ENCODE measurements at regions not wholly inside any gene's neighbourhood (a gene's known extent, or its start where the extent isn't known, plus 50 kb on each side); places are given as distances from the start of the nearest gene placed in this dataset.

GRCh38 chr20:10954908-10955580, 281.2 kb upstream of the JAG1 start:
- H3K27ac ChIP-seq, result no peak overlapping the region

DNA sequence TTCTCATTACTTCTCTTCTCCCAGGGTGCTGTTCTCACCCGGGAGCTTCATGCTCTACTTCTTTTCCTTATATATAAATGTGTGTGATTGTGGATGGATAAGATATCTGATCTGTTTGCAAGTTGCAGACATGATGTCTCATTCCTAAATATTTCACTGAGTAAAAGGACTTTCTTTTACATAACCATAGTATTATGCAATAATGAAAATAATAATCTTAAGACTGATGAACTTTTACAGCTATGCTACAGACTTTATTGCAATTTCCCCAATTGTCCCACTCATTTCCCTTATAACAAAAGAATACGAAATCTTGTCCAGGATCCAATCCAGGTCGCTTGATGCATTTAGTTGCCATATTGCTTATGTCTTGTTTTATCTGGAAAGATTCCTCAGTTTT, 284.5 kb upstream of the JAG1 start:
- no peak for DNase-seq
- TF ChIP-seq POLR2A (IDR thresholded peaks at IDR 0.05), result no peak
- TF ChIP-seq, protein P1, sequence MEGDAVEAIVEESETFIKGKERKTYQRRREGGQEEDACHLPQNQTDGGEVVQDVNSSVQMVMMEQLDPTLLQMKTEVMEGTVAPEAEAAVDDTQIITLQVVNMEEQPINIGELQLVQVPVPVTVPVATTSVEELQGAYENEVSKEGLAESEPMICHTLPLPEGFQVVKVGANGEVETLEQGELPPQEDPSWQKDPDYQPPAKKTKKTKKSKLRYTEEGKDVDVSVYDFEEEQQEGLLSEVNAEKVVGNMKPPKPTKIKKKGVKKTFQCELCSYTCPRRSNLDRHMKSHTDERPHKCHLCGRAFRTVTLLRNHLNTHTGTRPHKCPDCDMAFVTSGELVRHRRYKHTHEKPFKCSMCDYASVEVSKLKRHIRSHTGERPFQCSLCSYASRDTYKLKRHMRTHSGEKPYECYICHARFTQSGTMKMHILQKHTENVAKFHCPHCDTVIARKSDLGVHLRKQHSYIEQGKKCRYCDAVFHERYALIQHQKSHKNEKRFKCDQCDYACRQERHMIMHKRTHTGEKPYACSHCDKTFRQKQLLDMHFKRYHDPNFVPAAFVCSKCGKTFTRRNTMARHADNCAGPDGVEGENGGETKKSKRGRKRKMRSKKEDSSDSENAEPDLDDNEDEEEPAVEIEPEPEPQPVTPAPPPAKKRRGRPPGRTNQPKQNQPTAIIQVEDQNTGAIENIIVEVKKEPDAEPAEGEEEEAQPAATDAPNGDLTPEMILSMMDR (IDR thresholded peaks at IDR 0.05), result no peak
- H3K27ac ChIP-seq, result no peak overlapping the region
- H3K9me3 ChIP-seq, result no peaks in the 10 kb centered on the region
- H3K4me3 ChIP-seq, result no peak overlapping the region
- H3K4me1 ChIP-seq, result no peaks in the 10 kb centered on the region
- no peaks in the 10 kb centered on the region for H3K36me3 ChIP-seq
- no peaks in the 10 kb centered on the region for H3K27me3 ChIP-seq

More at GRCh38 chr20:10954908-10955580, 281.2 kb upstream of the JAG1 start:
- H3K4me3 ChIP-seq, result no peak overlapping the region
- H3K27me3 ChIP-seq, result no peaks in the 10 kb centered on the region
- no peak for TF ChIP-seq POLR2A (IDR thresholded peaks at IDR 0.05)
- TF ChIP-seq, protein P1 (IDR thresholded peaks at IDR 0.05), result no peak
- H3K36me3 ChIP-seq, result no peaks in the 10 kb centered on the region
- H3K4me1 ChIP-seq, result no peaks in the 10 kb centered on the region
- no peak for DNase-seq
- no peaks in the 10 kb centered on the region for H3K9me3 ChIP-seq

DNA sequence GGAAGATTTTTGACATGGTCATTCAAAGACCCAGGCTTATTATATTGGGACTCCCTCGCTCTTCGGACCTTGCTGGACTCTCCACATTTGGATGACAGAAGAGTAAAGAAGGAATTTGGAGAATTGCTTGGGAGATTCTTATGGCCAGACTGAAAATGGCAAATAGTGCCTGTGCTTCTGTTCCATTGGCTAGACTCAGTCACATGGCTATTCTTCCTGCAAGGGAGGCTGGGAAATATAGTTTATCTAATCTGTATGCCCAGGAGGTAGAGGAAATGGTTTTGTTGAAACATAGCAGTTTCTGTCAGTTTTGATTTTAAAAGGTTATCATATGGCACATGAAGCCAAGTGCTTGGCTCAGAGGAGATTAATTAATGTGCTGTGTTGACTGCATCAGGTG, 286.6 kb upstream of the JAG1 start:
- no peak overlapping the region for H3K4me3 ChIP-seq
- no peak overlapping the region for H3K27ac ChIP-seq
- H3K36me3 ChIP-seq, result no peaks in the 10 kb centered on the region
- DNase-seq, result no peak
- peaks cover 0 to 10% (median 0%) of the 10 kb centered on the region in 4 donors for H3K4me1 ChIP-seq
- TF ChIP-seq, protein P1 (IDR thresholded peaks at IDR 0.05), result no peak
- no peak for TF ChIP-seq POLR2A (IDR thresholded peaks at IDR 0.05)
- H3K9me3 ChIP-seq, result no peaks in the 10 kb centered on the region
- H3K27me3 ChIP-seq, result no peaks in the 10 kb centered on the region

DNA sequence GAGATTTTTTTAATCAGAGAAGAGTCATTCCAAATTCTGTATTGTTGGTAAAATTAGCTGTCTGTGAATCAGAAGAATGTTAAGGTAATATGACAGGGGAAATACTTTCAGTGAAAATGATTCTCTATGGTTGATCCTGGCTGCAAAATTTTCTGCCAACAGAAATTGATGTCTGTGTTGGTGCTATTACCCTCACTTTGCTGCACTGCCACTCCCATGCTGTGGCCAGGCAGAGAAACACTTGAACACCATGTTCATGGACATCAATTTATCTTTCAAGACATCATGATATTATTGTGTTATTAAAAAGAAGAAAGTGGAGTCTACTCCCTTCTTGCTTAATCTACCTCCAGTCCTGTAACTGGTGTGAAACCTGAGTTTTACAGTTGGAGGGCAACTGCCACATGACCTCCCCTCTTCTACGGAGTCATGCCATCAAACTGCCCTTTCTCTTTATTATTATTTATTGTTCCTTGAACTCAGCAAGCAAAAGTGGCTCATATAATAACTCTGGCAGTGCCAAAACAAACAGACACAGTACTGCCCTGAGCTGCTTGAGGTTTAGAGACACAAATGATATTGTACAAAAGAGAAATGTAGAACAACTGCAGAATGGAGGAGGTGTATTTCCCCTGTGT, 288.0 kb upstream of the JAG1 start:
- Histone ChIP-seq H3K27ac (no peak overlapping the region), H3K36me3 (no peaks in the 10 kb centered on the region), H3K27me3 (no peaks in the 10 kb centered on the region), H3K9me3 (no peaks in the 10 kb centered on the region), H3K4me3 (no peak overlapping the region), H3K4me1 (peaks cover 0 to 10% (median 0%) of the 10 kb centered on the region in 4 donors)
- no peak for TF ChIP-seq POLR2A (IDR thresholded peaks at IDR 0.05)
- TF ChIP-seq, protein P1 (IDR thresholded peaks at IDR 0.05), result peak in 2 of 6 experiments; percentile 13 to 21
- no peak for DNase-seq

- no peak overlapping the region for H3K4me3 ChIP-seq
- H3K27me3 ChIP-seq, result no peaks in the 10 kb centered on the region
- no peak for TF ChIP-seq POLR2A (IDR thresholded peaks at IDR 0.05)
- TF ChIP-seq, protein P1 (IDR thresholded peaks at IDR 0.05), result no peak
- no peak for DNase-seq
- no peaks in the 10 kb centered on the region for H3K36me3 ChIP-seq
- H3K9me3 ChIP-seq, result no peaks in the 10 kb centered on the region
- no peak overlapping the region for H3K27ac ChIP-seq
- H3K4me1 ChIP-seq, result peaks cover 0 to 10% (median 0%) of the 10 kb centered on the region in 4 donors
These were observed 289.1 kb upstream of the JAG1 start for GRCh38 chr20:10962937-10963336.

Measured in Peyer's patch (tissue), 4 donors.